NCI-H2171 treated with DMSO at 0.1 percent for 48 hours (cell line): ENCODE measurements at regions not wholly inside any gene's neighbourhood (a gene's known extent, or its start where the extent isn't known, plus 50 kb on each side); places are given as distances from the start of the nearest gene placed in this dataset.

Source experiments
- DNase-seq: peaks from one replicate; lab custom pipeline; 2025; lab: John Stamatoyannopoulos, UW

GRCh38 chr2:83650161-83650560, 808.9 kb downstream of the SUCLG1 start:
- no peak for DNase-seq

- DNase-seq: no peak
Observed at GRCh38 chr2:83640506-83640905, 818.6 kb downstream of the SUCLG1 start.

DNA sequence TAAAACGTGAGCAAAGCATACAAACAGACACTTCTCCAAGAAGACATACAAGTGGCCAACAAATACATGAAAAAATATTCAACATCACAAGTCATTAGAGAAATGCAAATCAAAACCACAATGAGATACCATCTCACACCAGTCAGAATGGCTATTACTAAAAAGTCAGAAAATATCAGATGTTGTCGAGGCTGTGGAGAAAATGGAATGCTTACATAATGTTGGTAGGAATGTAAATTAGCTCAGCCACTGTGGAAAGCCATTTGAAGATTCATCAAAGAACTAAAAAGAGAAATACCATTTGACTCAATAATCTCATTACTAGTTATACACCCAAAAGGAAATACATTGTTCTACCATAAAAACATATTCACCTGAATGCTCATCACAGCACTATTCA, 825.7 kb downstream of the SUCLG1 start:
- no peak for DNase-seq

DNA sequence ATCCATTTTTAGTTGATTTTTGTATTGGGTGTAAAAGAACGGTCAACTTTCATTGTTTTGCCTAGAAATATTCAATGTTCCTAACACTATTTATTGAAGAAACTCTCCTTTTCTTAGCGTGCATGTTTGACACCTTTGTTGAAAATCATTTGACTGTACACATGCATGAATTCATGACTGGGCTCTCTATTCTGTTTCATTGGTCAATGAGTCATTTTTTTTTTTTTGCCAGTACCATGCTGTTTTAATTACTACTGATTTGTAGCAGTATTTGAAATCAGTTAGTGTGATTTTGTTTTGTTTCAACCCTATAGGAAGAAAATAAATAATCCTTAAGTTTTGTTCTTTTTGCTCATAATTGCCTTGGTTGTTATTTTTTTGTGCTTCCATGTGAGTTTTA, 828.7 kb downstream of the SUCLG1 start:
- no peak for DNase-seq

DNA sequence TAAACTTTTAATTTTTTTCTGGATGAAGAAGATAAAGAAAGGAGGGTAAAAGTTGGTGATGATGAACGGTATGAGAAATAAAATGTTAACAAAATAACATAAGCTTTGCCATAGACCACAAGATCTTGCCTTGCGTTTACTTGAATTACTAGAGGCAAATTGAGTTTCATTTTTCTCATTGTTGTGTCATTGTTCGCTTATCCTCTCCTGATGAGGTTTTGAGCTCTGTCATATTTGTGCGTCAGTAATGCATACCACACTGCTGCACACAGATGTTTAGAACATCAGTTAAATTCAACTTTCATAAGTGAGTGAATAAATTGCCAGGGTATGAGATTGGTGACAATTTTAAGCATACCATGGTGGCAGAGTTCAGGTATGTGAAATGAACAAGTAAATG, 843.6 kb downstream of the SUCLG1 start:
- DNase-seq: no peak

DNA sequence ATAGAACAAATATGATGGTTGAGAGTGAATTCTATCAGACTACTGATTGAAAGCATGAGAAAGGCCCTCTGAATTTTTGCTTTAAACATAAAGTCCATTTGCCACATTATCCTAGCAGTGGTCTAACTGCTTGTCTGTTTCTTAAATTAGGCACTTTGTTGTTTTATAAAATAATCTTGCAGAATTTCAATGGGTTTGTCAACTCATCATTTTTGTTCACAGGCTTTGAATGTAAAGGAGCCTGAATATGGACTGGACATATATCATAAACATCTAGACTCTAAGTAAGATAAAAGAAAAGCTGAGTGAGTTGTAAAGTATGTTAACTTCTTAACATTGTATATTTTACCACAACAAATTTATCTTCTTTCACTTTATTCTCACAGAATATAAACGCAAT, 845.9 kb downstream of the SUCLG1 start:
- DNase-seq: no peak

DNA sequence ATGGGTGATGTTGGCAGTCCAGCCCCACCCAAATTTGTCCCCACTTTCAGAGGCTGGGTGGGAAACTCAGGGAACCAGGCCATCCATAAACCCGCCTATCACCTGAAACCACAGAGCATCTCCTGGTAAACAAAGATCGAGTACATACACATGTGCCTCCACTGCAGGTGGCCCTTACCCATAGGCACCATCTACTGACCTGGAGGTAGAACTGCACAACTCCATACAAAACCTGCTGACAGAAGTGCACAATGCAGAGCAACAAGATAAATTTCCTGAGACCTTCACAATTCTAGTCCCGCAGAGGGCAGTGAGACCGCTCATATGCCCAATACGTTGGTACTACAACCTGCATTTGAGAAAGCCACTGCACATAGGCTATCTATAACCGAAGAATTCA, 856.3 kb downstream of the SUCLG1 start:
- peak; percentile 13 for DNase-seq

GRCh38 chr2:83596592-83597282, 862.3 kb downstream of the SUCLG1 start:
- no peak for DNase-seq

- no peak for DNase-seq
Observed at GRCh38 chr2:83595926-83596325, 863.2 kb downstream of the SUCLG1 start.

- no peak for DNase-seq
Observed at GRCh38 chr2:83595121-83595690, 863.9 kb downstream of the SUCLG1 start.

DNA sequence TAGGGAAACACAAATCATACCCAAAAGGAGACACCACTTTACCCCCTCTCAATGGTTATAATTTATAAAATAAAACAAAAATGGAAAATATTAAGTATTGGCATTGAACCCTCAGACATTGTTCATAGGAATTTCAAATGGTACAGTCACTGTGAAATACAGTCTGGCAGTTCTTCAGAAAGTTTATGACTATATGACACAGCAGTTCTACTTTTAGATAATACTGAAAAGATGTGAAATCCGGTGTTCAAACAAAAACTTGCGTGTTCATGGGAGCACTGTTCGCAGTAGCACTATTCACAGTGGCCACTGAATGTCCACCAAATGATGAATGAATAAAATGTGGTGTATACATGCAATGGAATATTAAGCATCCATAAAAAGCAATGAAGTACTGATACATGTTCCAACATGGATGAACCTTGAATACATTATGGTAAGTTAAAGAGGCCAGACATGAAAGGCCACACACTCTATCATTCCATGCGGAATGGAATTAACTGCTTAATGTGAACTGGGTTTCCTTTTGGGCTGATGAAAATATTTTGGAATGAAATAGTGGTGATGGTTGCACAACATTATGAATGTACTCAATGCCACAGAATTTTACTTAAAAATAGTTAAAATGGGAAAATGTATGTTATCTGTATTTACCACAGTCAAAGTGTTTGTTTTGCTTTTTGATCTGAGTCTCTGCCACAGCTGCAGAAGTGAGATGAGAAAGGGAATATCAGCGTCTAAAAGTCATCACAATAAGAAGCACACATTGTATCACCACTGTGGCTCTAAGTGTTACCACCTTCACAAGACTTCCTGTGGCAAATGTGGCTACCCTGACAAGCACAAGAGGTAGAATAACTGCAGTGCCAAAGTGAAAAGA, 864.6 kb downstream of the SUCLG1 start:
- no peak for DNase-seq

DNA sequence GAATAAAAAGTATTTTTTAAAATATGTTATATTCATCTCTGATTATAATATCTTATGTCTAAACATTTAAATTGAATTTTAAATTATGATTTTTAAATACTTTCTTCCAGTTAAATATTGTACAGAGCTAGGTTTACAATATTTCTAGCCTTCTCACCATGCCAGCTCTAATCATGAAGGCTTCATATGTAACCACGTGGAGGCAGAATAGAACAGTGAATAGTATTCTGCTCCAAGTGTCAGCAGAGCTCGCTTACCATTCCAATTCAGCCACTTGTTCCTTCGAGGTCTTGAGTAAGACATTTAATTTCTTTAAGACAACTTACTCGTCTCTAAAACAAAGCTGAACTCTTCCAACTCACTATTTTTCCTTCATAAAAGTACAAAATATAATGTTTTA, 871.8 kb downstream of the SUCLG1 start:
- DNase-seq: no peak

GRCh38 chr2:83585250-83585649, 873.8 kb downstream of the SUCLG1 start:
- DNase-seq: no peak

DNA sequence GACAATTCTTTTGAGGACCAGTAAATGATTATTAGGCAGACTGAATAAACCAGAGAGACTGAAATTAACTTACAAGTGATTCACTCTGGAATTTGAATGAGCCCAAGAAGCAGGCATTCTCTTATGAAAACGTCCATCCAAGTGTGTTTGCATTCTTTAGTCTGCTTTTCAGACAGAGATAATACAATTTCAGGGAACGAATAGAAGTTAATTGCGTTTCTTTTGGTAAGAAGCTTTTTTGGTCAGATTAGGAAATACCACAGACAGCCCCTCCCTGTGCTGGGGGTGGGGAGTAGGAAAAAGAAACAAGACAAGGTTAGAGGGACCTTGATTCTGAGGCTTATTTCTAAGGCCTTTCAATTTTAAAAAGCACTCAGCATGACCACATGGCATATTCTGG, 874.4 kb downstream of the SUCLG1 start:
- DNase-seq: no peak

DNA sequence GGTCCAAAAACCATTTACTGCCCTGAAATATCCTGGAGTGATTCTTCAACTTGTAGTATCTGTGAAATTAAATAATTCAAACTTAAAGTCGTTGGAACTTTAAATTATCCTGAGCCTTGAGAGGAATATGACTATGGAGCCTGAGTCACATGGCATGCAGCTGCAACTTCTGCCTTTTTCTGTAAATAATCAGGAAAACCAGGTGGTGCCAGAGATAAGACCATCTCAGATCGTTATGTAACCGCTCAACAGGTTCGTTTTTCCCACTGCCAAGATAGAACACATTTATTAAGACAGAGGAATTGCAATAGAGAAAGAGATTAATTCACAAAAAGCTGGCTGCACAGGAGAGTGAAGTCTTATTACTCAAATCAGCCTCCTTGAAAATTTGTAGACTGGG, 876.5 kb downstream of the SUCLG1 start:
- no peak for DNase-seq

- DNase-seq: no peak
Observed at GRCh38 chr2:83579507-83579906, 879.6 kb downstream of the SUCLG1 start.

DNA sequence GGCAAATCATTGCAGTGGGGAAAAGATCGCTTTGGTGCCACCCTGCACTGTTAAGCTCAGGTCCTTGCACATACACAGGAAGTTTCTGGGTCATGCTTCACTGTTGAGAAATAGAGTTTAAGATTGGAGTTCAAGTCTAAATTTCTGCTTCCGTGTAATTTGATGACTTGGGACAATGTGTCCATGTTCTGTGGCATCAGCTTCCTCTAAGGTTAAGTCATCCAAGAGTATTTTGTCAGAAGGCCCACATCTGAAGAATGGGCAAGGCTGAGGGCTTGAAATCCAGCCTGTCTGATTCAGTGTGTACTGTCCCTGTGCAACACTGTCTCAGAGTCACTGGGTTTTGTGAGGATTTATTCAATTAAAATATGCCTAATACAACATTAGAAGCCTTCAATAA, 880.7 kb downstream of the SUCLG1 start:
- no peak for DNase-seq

GRCh38 chr2:83574614-83575013, 884.5 kb downstream of the SUCLG1 start:
- DNase-seq: no peak

DNA sequence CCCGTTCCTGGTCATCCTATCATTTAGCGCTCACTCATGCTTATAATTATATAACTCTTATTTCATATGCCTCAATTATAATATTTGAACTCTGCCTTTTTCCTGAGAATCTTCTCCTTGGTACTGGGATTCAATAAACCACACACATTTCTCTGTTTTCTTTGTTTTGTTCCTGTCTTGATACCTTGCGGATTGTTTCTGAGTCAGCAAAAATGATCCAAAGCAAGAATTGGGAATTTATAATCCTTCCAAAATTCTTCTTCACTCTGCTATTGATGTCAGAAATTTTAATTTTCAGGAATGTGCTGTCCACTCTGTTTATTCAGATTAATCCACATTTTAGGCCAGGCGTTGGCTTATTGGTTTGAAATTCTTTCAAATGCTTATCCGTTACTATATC, 886.0 kb downstream of the SUCLG1 start:
- no peak for DNase-seq

- DNase-seq: no peak
Observed at GRCh38 chr2:83572400-83572799, 886.7 kb downstream of the SUCLG1 start.

GRCh38 chr2:83567551-83567950, 891.5 kb downstream of the SUCLG1 start:
- DNase-seq: no peak

DNA sequence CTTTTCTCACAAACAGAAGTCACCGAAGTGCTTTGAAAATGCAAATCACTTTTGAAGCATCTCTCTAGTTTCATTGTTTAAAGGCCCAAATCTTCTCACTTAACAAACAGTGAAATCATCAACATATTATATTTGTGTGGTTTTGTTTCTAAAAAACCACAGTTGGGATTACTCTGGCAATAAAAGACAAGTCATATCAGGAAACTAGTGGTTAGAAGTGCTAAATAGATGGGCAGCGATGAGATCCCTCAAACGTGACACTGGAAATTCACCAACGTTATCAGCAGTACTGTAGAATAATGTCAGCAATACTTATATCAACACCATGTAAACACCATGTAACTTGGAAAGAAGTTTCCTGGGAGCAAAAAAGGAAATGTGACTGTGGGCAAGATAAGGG, 893.5 kb downstream of the SUCLG1 start:
- no peak for DNase-seq

DNA sequence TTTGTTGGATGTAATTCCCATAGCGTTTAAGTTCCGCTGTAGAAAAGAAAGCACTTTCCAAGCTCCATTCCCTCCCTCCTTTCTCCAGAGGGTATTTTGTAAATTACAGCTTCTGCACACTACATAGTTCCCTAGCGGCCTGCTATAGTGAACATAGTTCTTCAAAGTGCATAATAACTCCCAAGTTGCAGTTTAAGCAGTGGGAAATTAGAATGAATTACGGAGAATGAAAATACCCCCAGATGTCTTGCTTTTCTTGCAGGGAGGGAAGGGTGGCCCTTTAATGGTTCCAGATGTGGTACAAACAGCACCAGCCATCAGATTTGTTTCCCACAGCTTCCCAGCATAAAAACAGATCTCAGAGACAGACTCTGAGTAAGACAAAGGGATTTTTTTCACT, 893.9 kb downstream of the SUCLG1 start:
- no peak for DNase-seq
